Tibial nerve (tissue), 4 donors: ENCODE measurements at regions not wholly inside any gene's neighbourhood (a gene's known extent, or its start where the extent isn't known, plus 50 kb on each side); places are given as distances from the start of the nearest gene placed in this dataset.

Experiments used
- DNase-seq, 2 donors: peaks; one replicate each; pipeline ENCODE4 v3.0.0-alpha.2; 2019; ENCODE audit warnings: low spot score in 2 of 2
- H3K27ac ChIP-seq, 4 donors: fragments of 200-600 bp; sonication (generic) in 3 of 4; one replicate each; pipeline ENCODE4 v1.5.1; 2017 to 2019; ENCODE audit warnings: mild to moderate bottlenecking in 1 of 4
- H3K27me3 ChIP-seq, 2 donors: fragments of 200-600 bp; sonication (generic) in 1 of 2; one replicate each; pipeline versions ENCODE4 v1.5.1 to v1.6.0; 2017 to 2019
- H3K36me3 ChIP-seq, 3 donors: fragments of 200-600 bp; sonication (generic); one replicate each; pipeline ENCODE4 v1.5.1; 2018 to 2019
- H3K4me1 ChIP-seq, 4 donors: fragments of 200-600 bp; sonication (generic) in 3 of 4; one replicate each; pipeline ENCODE4 v1.5.1; 2017 to 2019
- H3K4me3 ChIP-seq, 4 donors: fragments of 200-600 bp; sonication (generic) in 3 of 4; one replicate each; pipeline ENCODE4 v1.5.1; 2017 to 2019; ENCODE audit warnings: mild to moderate bottlenecking in 1 of 4, moderate library complexity in 1 of 4
- H3K9me3 ChIP-seq, 4 donors: fragments of 200-600 bp; sonication (generic) in 3 of 4; one replicate each; pipeline ENCODE4 v1.5.1; 2017 to 2019
- CTCF ChIP-seq, 5 experiments: fragments of 200-600 bp in 3 of 5; fragments of 450-650 bp in 2 of 5; sonication (generic) in 3 of 5; IDR thresholded peaks; one replicate each; pipeline ENCODE4 v1.5.1; 2016 to 2019; ENCODE audit warnings: antibody characterized with exemption in 5 of 5, mild to moderate bottlenecking in 3 of 5, moderate library complexity in 2 of 5
- EP300 ChIP-seq, 2 donors: sonication (generic); formaldehyde crosslinking; IDR thresholded peaks; one replicate each; pipeline ENCODE4 v1.6.1; 2017; ENCODE audit warnings: antibody characterized with exemption in 2 of 2, mild to moderate bottlenecking in 1 of 2
- POLR2A ChIP-seq, 2 donors: fragments of 450-650 bp; IDR thresholded peaks; one replicate each; pipeline ENCODE4 v1.6.1; 2017; ENCODE audit warnings: antibody characterized with exemption in 2 of 2, mild to moderate bottlenecking in 2 of 2, moderate library complexity in 2 of 2
- WGBS, 2 donors: methylation state at CpG; one replicate each; pipeline ENCODE4 v1.1.5; 2018; 5-methylcytosine and 5-hydroxymethylcytosine counted together

GRCh38 chr16:14018851-14019250 is 52.3 kb upstream of the MRTFB start:
- 36 to 54% methylated on average over 4 of the region's 4 CpGs for WGBS, 2 donors
- H3K27me3 ChIP-seq = no peaks in the 10 kb centered on the region
- H3K27ac ChIP-seq = no peak overlapping the region
- H3K4me3 ChIP-seq = no peak overlapping the region
- TF ChIP-seq POLR2A (IDR thresholded peaks at IDR 0.05) = no peak
- TF ChIP-seq CTCF (IDR thresholded peaks at IDR 0.05) = no peak
- TF ChIP-seq EP300 (IDR thresholded peaks at IDR 0.05) = no peak
- H3K36me3 ChIP-seq = no peaks in the 10 kb centered on the region
- no peaks in the 10 kb centered on the region for H3K9me3 ChIP-seq
- peaks cover 0 to 28% (median 5%) of the 10 kb centered on the region in 4 donors for H3K4me1 ChIP-seq
- no peak for DNase-seq

- Histone ChIP-seq H3K27ac (no peak overlapping the region), H3K36me3 (no peaks in the 10 kb centered on the region), H3K4me1 (peaks cover 0 to 16% (median 3%) of the 10 kb centered on the region in 4 donors), H3K4me3 (no peak overlapping the region), H3K9me3 (no peaks in the 10 kb centered on the region), H3K27me3 (no peaks in the 10 kb centered on the region)
- 87 to 94% methylated on average over 2 of the region's 2 CpGs for WGBS, 2 donors
- no peak for TF ChIP-seq POLR2A (IDR thresholded peaks at IDR 0.05)
- no peak for TF ChIP-seq CTCF (IDR thresholded peaks at IDR 0.05)
- TF ChIP-seq EP300 (IDR thresholded peaks at IDR 0.05) = no peak
- no peak for DNase-seq
Measured at GRCh38 chr16:14020141-14020540, 51.0 kb upstream of the MRTFB start.
